GM12891 (cell line): ENCODE measurements at regions not wholly inside any gene's neighbourhood (a gene's known extent, or its start where the extent isn't known, plus 50 kb on each side); places are given as distances from the start of the nearest gene placed in this dataset.

Experiments
- DNase-seq: peaks from one replicate; pipeline ENCODE4 v3.0.0; 2011; ENCODE audit warnings: low spot score; ENCODE audit not compliant: insufficient read length
- FAIRE-seq: peaks from 2 replicates; lab custom pipeline; 2011; peaks lifted over from hg19 to GRCh38; lab: Jason Lieb, UNC
- PAX5 ChIP-seq: IDR thresholded peaks from 2 replicates; pipeline ENCODE4 v1.6.1; 2011; ENCODE audit warnings: low read length, moderate library complexity, mild to moderate bottlenecking; ENCODE audit not compliant: insufficient read depth, severe bottlenecking
- POLR2A ChIP-seq: IDR thresholded peaks from 2 replicates; pipeline ENCODE4 v1.6.1; 2011; ENCODE audit warnings: low read depth, low read length, control low read depth
- POLR2AphosphoS5 ChIP-seq: IDR thresholded peaks from 2 replicates; pipeline ENCODE4 v1.6.1; 2011; ENCODE audit warnings: low read depth, low read length, control low read depth
- POU2F2 ChIP-seq: IDR thresholded peaks from 2 replicates; pipeline ENCODE4 v1.6.1; 2011; ENCODE audit warnings: low read depth, mild to moderate bottlenecking, control low read depth, low read length, moderate library complexity
- SPI1 ChIP-seq: IDR thresholded peaks from 2 replicates; pipeline ENCODE4 v1.6.1; 2011; ENCODE audit warnings: low read depth, low read length, control low read depth
- TAF1 ChIP-seq: IDR thresholded peaks from 2 replicates; pipeline ENCODE4 v1.6.1; 2011; ENCODE audit warnings: low read depth, low read length, control low read depth

DNA sequence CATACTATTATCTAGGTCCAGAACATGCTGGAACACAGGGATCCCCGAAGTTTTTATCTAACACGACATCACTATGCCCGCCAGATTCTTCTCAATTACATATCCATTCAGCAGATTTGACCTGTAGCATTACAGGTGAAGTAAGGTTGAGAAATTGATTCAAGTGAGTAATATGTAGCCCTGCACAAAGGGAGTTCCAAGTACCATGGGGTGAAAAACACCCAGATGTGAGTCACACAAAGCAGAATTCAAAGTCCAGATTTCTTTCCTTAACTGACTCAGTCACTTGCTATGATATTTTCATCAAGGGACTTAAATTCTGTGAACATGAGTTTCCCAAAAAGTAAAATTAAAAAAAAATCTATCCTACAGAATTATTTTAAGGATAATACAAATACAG lies 655.4 kb upstream of the PTCHD4 start:
- FAIRE-seq, result no peak
- DNase-seq, result no peak

DNA sequence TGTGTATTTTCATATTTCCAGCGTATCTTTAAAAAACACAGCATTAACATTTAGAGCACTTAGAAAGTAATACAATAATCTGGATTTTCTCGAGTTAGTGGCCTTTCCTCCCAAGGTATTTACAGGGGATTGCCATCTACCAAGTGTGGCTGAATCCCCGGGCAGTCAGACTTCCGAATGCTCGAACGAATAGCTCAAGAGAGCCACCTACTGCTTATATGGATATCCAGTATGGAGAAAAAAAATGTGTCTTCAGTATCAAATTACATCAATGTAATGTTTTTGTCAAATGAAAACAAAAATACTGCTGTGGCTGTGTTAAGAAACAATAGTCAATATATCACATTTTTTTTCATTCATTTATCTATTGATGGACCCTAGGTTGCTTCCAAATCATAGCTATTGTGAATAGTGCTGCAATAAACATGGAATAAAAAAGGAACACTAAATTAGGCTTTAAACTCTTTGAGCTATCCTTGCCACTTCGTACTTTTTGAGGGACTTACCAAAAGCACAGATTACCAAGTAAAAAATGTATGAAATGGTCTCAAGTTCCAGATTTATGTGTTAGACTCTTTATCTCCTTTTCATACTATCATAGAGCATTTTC lies 654.5 kb upstream of the PTCHD4 start:
- FAIRE-seq, result no peak

More for the DNA sequence above, 655.4 kb upstream of the PTCHD4 start:
- no peak for TF ChIP-seq PAX5
- no peak for TF ChIP-seq POLR2A
- no peak for TF ChIP-seq TAF1
- TF ChIP-seq SPI1, result no peak
- no peak for TF ChIP-seq POLR2AphosphoS5
- no peak for TF ChIP-seq POU2F2

DNA sequence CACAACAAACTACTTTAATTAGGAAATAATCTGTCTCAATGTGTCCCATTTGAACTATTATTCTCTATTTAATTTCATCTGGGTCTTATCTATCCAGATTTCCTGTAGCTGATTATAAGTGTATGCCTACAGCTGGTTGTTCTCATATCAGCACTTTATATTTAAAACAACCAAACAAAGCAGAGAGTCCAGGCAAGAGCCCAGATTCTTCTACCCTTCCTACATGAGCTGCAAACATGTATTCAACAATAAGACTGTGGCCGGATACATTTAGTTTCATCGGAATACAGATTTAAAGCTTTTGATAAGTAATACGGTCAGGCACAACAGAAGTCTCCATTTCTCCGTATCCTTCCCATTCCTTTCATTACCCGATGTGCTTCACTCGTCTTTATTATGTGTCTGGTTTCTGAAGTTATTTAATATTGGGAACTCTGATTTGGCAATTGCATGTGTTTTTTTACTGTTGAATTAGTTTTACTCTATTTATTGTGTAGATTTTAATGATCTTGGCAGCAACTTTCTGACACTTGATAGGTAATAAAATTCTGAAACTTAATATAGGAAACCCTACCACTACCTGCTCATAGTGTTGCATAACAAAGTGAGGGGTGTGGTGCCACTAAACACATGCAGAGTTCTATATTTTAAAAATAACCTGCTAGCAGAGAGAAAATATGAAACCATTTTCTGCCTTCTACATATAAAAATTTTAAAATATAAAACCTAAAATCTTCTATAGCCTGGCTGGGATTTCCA lies 653.5 kb upstream of the PTCHD4 start:
- DNase-seq, result no peak
- FAIRE-seq, result no peak
- TF ChIP-seq PAX5 (no peak), POLR2AphosphoS5 (no peak), POU2F2 (no peak), TAF1 (no peak), POLR2A (no peak), SPI1 (no peak)

More for the DNA sequence above, 654.5 kb upstream of the PTCHD4 start:
- DNase-seq, result no peak
- TF ChIP-seq TAF1, result no peak
- TF ChIP-seq POU2F2, result no peak
- TF ChIP-seq PAX5, result no peak
- TF ChIP-seq POLR2A, result no peak
- TF ChIP-seq POLR2AphosphoS5, result no peak
- no peak for TF ChIP-seq SPI1

DNA sequence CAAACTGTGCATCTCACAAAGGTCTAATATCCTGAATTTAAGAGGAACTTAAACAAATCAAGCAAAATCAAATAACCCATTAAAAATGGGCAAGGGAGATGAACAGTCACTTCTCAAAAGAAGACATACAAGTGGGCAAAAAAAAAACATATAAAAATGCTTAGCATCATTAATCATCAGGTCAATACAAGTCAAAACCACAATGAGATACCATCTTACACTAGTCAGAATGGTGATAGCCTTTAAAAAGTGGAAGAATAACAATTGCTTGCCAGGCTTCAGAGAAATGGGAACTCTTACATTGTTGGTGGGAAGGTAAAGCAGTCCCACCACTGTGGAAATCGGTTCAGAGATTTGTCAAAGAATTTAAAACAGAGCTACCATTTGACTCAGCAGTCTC lies 646.7 kb upstream of the PTCHD4 start:
- FAIRE-seq (no peak), DNase-seq (no peak)
- TF ChIP-seq POLR2AphosphoS5 (no peak), PAX5 (no peak), TAF1 (no peak), POU2F2 (no peak), SPI1 (no peak), POLR2A (no peak)

GRCh38 chr6:48755315-48755714 lies 644.3 kb upstream of the PTCHD4 start:
- FAIRE-seq (no peak), DNase-seq (no peak)
- TF ChIP-seq POU2F2 (no peak), PAX5 (no peak), TAF1 (no peak), POLR2AphosphoS5 (no peak), POLR2A (no peak), SPI1 (no peak)

- FAIRE-seq (no peak), DNase-seq (no peak)
- TF ChIP-seq SPI1, result no peak
- TF ChIP-seq PAX5, result no peak
- TF ChIP-seq TAF1, result no peak
- TF ChIP-seq POLR2AphosphoS5, result no peak
- TF ChIP-seq POLR2A, result no peak
- TF ChIP-seq POU2F2, result no peak
Observed at GRCh38 chr6:48754641-48755040, 643.6 kb upstream of the PTCHD4 start.

- DNase-seq, result no peak
- FAIRE-seq, result no peak
- TF ChIP-seq PAX5 (no peak), POLR2A (no peak), POU2F2 (no peak), TAF1 (no peak), SPI1 (no peak), POLR2AphosphoS5 (no peak)
Observed at GRCh38 chr6:48750861-48751260, 639.9 kb upstream of the PTCHD4 start.

GRCh38 chr6:48747471-48747870 lies 636.5 kb upstream of the PTCHD4 start:
- no peak for TF ChIP-seq POLR2AphosphoS5
- TF ChIP-seq TAF1, result no peak
- FAIRE-seq (no peak), DNase-seq (no peak)

DNA sequence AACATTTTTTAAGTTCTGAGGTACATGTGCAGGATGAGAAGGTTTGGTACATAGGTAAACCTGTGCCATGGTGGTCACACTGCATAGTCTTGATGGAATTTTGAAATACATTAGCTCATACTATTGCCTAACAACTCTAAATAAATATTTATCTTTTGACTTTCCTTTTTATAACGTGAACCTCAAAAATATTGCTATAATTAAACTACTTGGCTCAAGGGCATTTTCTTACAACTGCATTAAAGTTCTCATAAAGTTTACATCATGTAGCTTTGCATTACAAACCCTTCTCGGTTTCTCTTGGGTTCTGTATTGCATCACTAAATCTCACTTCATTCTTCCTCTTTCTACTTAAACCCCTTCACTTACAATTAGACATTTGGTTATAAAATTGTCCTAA lies 636.0 kb upstream of the PTCHD4 start:
- FAIRE-seq (no peak), DNase-seq (no peak)
- no peak for TF ChIP-seq POLR2A
- TF ChIP-seq POLR2AphosphoS5, result no peak
- no peak for TF ChIP-seq SPI1
- TF ChIP-seq POU2F2, result no peak
- TF ChIP-seq TAF1, result no peak
- TF ChIP-seq PAX5, result no peak

GRCh38 chr6:48744948-48745347 lies 634.0 kb upstream of the PTCHD4 start:
- FAIRE-seq (no peak), DNase-seq (no peak)
- no peak for TF ChIP-seq POU2F2
- TF ChIP-seq PAX5, result no peak
- TF ChIP-seq SPI1, result no peak

DNA sequence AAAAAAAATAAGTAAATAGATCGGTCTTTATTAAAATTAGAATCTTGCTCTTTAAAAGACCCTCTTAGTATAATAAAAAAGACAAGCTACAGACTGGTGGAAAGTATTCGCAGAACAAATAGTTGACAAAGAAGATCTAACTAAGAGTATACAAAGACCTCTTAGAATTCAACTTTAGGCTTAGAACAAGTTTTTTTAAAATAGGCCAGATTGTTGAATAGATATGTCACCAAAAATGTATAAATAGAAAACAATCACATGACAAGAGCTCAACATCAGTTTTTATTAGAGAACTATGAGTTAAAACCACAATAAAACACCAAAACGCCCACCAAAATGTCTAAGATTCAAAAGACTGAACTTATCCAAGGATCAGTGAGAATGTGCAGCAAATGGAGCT lies 632.7 kb upstream of the PTCHD4 start:
- TF ChIP-seq POLR2A, result no peak
- FAIRE-seq (no peak), DNase-seq (no peak)
